ENCODE measurements at regions not wholly inside any gene's neighbourhood (a gene's known extent, or its start where the extent isn't known, plus 50 kb on each side); places are given as distances from the start of the nearest gene placed in this dataset.

DNA sequence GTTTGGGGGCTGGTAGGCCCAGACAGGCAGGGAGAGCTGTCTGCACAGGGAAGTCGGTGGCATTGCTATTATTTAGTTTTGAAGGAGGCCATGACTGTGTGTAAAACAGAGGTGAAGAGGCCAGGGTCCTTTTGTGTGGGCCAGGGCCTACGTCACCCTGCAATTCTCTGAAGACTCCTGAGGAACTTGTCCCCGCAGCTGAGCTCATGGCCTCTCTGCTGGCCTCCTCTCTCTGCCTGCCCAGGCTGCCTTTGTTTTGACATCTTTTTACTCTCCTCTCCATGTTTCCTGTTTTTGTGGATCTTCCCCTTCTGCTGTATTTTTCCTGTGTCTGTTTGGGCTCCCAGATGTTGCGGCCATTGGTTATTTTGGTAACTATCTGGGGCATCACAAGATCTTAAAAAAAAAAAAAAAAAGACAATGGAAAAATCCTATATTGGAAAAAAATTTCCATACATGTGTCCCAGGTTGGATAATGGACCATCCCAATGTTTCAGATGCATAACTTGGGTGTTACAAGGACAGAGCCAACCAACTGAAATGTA is 280.7 kb downstream of the RPS6KC1 start:
- no peak for DNase-seq (ENCODE audit: low read depth, low spot score)
- in situ Hi-C loops (cut with HindIII; ENCODE audit: low sequenced_read_pairs) = no loop called here
- TF ChIP-seq, protein P1, sequence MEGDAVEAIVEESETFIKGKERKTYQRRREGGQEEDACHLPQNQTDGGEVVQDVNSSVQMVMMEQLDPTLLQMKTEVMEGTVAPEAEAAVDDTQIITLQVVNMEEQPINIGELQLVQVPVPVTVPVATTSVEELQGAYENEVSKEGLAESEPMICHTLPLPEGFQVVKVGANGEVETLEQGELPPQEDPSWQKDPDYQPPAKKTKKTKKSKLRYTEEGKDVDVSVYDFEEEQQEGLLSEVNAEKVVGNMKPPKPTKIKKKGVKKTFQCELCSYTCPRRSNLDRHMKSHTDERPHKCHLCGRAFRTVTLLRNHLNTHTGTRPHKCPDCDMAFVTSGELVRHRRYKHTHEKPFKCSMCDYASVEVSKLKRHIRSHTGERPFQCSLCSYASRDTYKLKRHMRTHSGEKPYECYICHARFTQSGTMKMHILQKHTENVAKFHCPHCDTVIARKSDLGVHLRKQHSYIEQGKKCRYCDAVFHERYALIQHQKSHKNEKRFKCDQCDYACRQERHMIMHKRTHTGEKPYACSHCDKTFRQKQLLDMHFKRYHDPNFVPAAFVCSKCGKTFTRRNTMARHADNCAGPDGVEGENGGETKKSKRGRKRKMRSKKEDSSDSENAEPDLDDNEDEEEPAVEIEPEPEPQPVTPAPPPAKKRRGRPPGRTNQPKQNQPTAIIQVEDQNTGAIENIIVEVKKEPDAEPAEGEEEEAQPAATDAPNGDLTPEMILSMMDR (IDR thresholded peaks at IDR 0.05; ENCODE audit: low read depth, low read length) = no peak
- no peak overlapping the region for H3K4me3 ChIP-seq (ENCODE audit: low read depth, low read length)

GRCh38 chr1:213332491-213332890 is 281.4 kb downstream of the RPS6KC1 start:
- DNase-seq (ENCODE audit: low read depth, low spot score) = no peak
- TF ChIP-seq, protein P1 (IDR thresholded peaks at IDR 0.05; ENCODE audit: low read depth, low read length) = no peak
- in situ Hi-C loops (cut with HindIII; ENCODE audit: low sequenced_read_pairs) = no loop called here

DNA sequence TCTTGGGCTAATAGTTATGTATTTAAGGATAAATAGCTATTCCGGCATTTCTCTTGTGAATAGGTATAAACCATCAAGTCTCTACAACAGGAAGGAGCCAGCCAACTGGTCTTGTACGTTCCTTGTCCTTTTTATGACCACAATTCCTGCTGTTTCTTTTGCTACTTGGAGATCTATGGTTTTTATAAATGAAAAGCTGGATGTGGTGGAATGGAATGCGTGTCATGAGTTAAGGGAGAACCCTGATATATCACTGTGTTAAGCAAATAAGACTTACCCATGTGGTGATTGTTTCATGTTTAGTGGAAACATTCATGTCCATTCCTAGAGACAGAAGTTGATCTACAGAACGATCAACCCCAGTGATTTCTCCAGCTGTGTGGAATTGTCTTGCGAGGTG is 282.1 kb downstream of the RPS6KC1 start:
- in situ Hi-C loops (cut with HindIII; ENCODE audit: low sequenced_read_pairs) = no loop called here
- DNase-seq (ENCODE audit: low read depth, low spot score) = peak; percentile 15
- TF ChIP-seq, protein P1 (IDR thresholded peaks at IDR 0.05; ENCODE audit: low read depth, low read length) = no peak
- no peak overlapping the region for H3K4me3 ChIP-seq (ENCODE audit: low read depth, low read length)

More at GRCh38 chr1:213332491-213332890, 281.4 kb downstream of the RPS6KC1 start:
- no peak overlapping the region for H3K4me3 ChIP-seq (ENCODE audit: low read depth, low read length)

- no peak for DNase-seq (ENCODE audit: low read depth, low spot score)
- no peak overlapping the region for H3K4me3 ChIP-seq (ENCODE audit: low read depth, low read length)
- in situ Hi-C loops (cut with HindIII; ENCODE audit: low sequenced_read_pairs) = no loop called here
- TF ChIP-seq, protein P1 (IDR thresholded peaks at IDR 0.05; ENCODE audit: low read depth, low read length) = no peak
These were observed 284.0 kb downstream of the RPS6KC1 start for GRCh38 chr1:213335084-213335483.

DNA sequence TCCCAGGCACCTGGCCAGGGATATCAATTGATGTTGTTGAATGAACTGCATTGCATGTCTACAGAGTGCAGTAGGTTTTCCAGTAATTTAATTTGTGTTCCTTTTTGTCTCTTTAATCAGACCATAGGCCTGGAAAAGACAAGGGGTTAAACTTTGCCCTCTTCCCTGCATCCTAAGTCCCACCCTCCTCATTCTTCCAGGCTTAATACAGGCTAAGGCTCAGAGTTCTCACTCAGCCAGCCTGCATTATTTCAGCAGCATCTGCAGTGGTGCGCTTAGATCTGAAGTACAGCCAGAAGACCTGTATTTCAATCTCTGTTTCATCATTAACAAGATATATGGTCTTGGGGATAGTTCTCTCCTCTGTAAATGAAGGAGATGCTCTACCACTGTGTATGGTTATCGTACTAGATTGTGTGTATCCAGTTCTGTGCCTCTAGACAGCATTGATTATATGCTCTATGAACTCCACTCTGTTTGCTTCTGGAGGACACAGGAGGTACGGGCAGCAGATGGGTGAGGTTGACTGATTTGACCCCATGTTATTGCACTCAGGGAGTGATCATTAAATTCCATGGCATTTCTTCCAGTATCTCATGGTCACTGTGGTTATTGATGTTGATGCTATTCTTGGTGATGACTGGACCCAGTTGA is 286.1 kb downstream of the RPS6KC1 start:
- TF ChIP-seq, protein P1 (IDR thresholded peaks at IDR 0.05; ENCODE audit: low read depth, low read length) = no peak
- no peak overlapping the region for H3K4me3 ChIP-seq (ENCODE audit: low read depth, low read length)
- in situ Hi-C loops (cut with HindIII; ENCODE audit: low sequenced_read_pairs) = no loop called here
- no peak for DNase-seq (ENCODE audit: low read depth, low spot score)

DNA sequence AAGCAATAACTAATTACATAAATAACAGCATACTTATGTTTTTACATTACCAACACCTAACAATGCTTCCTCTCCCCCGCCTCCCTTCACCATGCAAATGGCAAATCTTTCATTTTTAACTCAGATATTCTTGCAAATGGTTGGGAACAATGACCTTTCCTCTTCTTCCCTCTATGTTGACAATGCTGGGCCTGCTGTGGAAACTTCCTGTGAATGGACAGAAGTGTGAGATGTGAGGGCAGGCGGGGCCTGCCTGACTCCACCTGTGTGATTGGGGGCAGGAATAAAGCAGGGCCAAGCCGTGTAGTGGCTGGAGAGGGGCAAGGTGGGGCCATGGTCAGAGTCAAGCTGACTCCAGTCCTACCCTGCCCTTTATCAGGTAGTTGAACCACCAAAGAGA is 289.6 kb downstream of the RPS6KC1 start:
- H3K4me3 ChIP-seq (ENCODE audit: low read depth, low read length) = no peak overlapping the region
- TF ChIP-seq, protein P1 (IDR thresholded peaks at IDR 0.05; ENCODE audit: low read depth, low read length) = no peak
- no peak for DNase-seq (ENCODE audit: low read depth, low spot score)
- in situ Hi-C loops (cut with HindIII; ENCODE audit: low sequenced_read_pairs) = no loop called here
